ENCODE measurements at regions not wholly inside any gene's neighbourhood (a gene's known extent, or its start where the extent isn't known, plus 50 kb on each side); places are given as distances from the start of the nearest gene placed in this dataset.
A peak's percentile ranks its signal among the peaks of the same experiment; 100 is the strongest.

DNA sequence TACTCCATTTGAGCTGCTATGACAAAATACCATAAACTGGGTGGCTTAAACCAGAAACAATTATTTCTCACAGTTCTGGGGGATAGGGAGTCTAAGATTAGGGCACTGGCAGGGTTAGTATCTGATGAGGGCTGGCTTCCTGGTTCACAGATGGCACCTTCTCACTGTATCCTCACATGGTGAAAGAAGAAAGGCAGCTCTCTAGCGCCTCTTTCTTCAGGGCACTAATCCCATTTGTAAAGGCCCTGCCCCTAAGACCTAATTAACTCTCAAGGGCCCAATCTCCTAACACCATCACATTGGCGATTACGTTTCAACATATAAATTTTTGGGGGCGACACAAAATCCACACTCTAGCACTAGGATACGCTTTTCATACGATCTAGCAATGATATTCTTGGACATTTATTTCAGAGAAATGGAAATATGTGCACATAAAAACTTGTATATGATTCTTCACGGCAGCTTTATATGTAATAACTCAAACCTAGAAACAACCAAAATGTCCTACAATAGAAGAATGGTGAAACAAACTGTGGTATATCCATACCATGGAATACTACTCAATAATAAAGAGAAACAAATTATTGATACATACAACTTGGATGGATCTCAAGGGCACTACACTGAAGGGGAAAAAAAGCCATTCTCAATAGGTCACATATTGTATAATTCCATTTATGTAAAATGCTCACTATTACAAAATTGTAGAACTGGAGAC is 111.0 kb downstream of the BCL2L11 start:
- Mint-ChIP-seq H3K9me3 (ENCODE audit: unreplicated experiment) (peaks cover 10% of the 10 kb centered on the region), H3K4me3 (ENCODE audit: unreplicated experiment) (no peak overlapping the region), H3K36me3 (ENCODE audit: insufficient read depth, unreplicated experiment) (no peaks in the 10 kb centered on the region), H3K4me1 (ENCODE audit: insufficient read depth, unreplicated experiment) (peaks cover 15% of the 10 kb centered on the region), H3K27ac (ENCODE audit: low read depth, unreplicated experiment) (no peak overlapping the region), H3K27me3 (ENCODE audit: insufficient read depth, unreplicated experiment) (no peaks in the 10 kb centered on the region)
- no TSS peak for BruUV-seq (replicated peaks)
- ChIA-PET POLR2A (no interaction called here), CTCF (no interaction called here)
- intact Hi-C loops (cut with micrococcal nuclease) = no loop called here
- no peak for DNase-seq (ENCODE audit: unreplicated experiment)
- TF ChIP-seq, protein P1, sequence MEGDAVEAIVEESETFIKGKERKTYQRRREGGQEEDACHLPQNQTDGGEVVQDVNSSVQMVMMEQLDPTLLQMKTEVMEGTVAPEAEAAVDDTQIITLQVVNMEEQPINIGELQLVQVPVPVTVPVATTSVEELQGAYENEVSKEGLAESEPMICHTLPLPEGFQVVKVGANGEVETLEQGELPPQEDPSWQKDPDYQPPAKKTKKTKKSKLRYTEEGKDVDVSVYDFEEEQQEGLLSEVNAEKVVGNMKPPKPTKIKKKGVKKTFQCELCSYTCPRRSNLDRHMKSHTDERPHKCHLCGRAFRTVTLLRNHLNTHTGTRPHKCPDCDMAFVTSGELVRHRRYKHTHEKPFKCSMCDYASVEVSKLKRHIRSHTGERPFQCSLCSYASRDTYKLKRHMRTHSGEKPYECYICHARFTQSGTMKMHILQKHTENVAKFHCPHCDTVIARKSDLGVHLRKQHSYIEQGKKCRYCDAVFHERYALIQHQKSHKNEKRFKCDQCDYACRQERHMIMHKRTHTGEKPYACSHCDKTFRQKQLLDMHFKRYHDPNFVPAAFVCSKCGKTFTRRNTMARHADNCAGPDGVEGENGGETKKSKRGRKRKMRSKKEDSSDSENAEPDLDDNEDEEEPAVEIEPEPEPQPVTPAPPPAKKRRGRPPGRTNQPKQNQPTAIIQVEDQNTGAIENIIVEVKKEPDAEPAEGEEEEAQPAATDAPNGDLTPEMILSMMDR (IDR thresholded peaks at IDR 0.05; ENCODE audit: unreplicated experiment) = no peak

DNA sequence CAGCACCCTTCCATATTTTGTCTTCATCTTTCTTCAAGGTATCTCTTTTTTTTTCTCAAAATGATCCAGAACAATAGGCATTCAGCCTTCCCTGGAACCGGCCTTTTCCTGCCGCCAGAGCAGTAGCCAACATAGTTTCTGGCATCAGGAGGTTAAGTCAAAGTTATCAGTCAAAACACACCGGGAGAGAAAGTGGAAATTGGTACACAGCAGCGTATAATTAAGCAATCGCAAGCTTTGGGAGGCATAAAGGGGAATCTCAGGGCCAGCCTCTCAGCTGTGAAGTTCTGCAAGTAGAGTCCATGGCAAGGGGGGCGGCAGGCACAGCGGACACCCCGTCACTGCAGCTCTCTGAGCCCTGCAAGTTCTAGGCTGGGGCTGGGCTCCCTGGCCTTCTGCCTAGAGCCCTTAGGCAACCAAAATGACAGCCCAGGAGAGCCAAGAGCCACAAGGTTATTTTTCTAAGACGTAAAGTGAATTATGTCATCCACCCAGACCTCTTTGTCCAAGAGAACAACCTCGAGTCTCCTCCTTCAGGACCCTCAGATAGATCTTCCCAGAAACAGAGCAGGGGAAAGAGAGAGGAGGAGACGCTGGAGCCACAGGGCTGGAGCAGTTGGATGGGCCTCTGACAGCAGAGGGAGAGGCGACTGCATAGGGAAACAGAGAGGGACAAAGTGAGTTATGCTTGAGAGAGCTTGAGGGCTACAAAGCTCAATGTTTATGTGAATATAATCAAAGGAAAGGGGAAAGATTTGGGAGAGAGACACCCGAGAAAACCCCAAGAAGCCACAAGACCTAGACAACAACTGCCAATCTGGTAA is 114.7 kb downstream of the BCL2L11 start:
- H3K36me3 Mint-ChIP-seq (ENCODE audit: insufficient read depth, unreplicated experiment) = peaks cover 6% of the 10 kb centered on the region
- intact Hi-C loops (cut with micrococcal nuclease) = no loop called here
- peaks cover 10% of the 10 kb centered on the region for H3K9me3 Mint-ChIP-seq (ENCODE audit: unreplicated experiment)

DNA sequence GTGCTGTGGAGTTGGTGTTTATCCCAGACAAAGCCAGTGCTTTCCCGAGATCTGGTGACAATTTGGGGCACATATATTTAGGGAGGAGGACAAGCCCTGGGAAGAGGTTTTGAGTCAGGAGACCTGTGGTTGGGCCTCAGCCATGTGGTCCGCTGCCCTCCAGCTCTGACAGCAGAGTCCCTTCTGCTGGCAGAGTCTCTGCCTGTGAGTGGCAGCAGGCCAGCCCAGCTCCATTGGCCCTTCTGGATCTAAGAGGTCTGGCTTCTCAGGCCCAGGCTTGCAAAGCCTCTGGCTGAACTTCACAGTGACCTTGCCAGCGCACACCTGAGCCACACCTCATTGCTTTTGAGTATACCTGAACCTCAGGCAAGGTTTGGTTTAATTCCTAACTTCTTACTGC is 115.3 kb downstream of the BCL2L11 start:
- no TSS peak for BruUV-seq (replicated peaks)
- TF ChIP-seq, protein P1 (IDR thresholded peaks at IDR 0.05; ENCODE audit: unreplicated experiment) = no peak
- H3K27ac Mint-ChIP-seq (ENCODE audit: low read depth, unreplicated experiment) = peak overlapping the region; percentile 31
- ChIA-PET CTCF (no interaction called here), POLR2A (interaction anchor here (0.6 to 0.9 kb wide), 4 partner anchors 10 to 67 kb away, joined by 3 to 5 read pairs (median 3); no protein-coding TSS in a partner anchor)
- H3K4me1 Mint-ChIP-seq (ENCODE audit: insufficient read depth, unreplicated experiment) = peaks cover 10% of the 10 kb centered on the region
- no peaks in the 10 kb centered on the region for H3K27me3 Mint-ChIP-seq (ENCODE audit: insufficient read depth, unreplicated experiment)
- peaks cover 10% of the 10 kb centered on the region for H3K9me3 Mint-ChIP-seq (ENCODE audit: unreplicated experiment)
- intact Hi-C loops (cut with micrococcal nuclease) = no loop called here
- DNase-seq (ENCODE audit: unreplicated experiment) = peak; percentile 84
- peaks cover 6% of the 10 kb centered on the region for H3K36me3 Mint-ChIP-seq (ENCODE audit: insufficient read depth, unreplicated experiment)
- no peak overlapping the region for H3K4me3 Mint-ChIP-seq (ENCODE audit: unreplicated experiment)

More for the DNA sequence above, 114.7 kb downstream of the BCL2L11 start:
- Mint-ChIP-seq H3K27me3 (ENCODE audit: insufficient read depth, unreplicated experiment) (no peaks in the 10 kb centered on the region), H3K4me1 (ENCODE audit: insufficient read depth, unreplicated experiment) (peaks cover 10% of the 10 kb centered on the region), H3K4me3 (ENCODE audit: unreplicated experiment) (no peak overlapping the region), H3K27ac (ENCODE audit: low read depth, unreplicated experiment) (peak overlapping the region; percentile 31)
- ChIA-PET POLR2A (interaction anchor here (0.6 to 0.9 kb wide), 4 partner anchors 10 to 66 kb away, joined by 3 to 5 read pairs (median 3); no protein-coding TSS in a partner anchor), CTCF (no interaction called here)
- DNase-seq (ENCODE audit: unreplicated experiment) = peak; percentile 14
- no TSS peak for BruUV-seq (replicated peaks)
- TF ChIP-seq, protein P1 (IDR thresholded peaks at IDR 0.05; ENCODE audit: unreplicated experiment) = no peak

DNA sequence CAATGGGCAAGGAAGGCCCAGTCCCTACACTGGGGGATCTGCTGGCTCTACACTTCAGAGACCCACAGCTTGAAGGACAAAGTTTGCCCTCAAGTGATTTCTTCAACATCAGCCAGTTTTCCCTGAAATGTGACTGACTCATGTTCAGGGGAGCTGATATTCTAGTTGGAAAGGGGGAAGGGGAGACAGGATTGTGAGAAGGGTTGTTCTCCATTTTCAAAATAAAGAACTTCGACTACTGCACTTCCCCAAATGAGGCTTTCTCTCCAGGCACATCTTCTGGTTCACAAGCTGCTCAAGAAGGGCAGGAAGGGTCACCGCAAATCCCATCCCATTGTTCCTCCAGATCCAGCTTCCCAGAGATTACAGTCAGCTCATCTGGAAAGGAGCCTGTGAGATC is 117.6 kb downstream of the BCL2L11 start:
- Mint-ChIP-seq H3K9me3 (ENCODE audit: unreplicated experiment) (peaks cover 5% of the 10 kb centered on the region), H3K27me3 (ENCODE audit: insufficient read depth, unreplicated experiment) (no peaks in the 10 kb centered on the region), H3K4me1 (ENCODE audit: insufficient read depth, unreplicated experiment) (peaks cover 10% of the 10 kb centered on the region), H3K27ac (ENCODE audit: low read depth, unreplicated experiment) (no peak overlapping the region), H3K36me3 (ENCODE audit: insufficient read depth, unreplicated experiment) (peaks cover 6% of the 10 kb centered on the region), H3K4me3 (ENCODE audit: unreplicated experiment) (no peak overlapping the region)
- DNase-seq (ENCODE audit: unreplicated experiment) = no peak
- ChIA-PET POLR2A (interaction anchor here (0.6 to 0.7 kb wide), 2 partner anchors 9 to 14 kb away, joined by 3 to 5 read pairs; no protein-coding TSS in a partner anchor), CTCF (interaction anchor here (0.7 to 0.8 kb wide), 2 partner anchors 12 to 98 kb away, joined by 3 read pairs; no protein-coding TSS in a partner anchor)
- TF ChIP-seq, protein P1 (IDR thresholded peaks at IDR 0.05; ENCODE audit: unreplicated experiment) = no peak
- intact Hi-C loops (cut with micrococcal nuclease) = no loop called here
- no TSS peak for BruUV-seq (replicated peaks)

All from MCF 10A (cell line).